GM10266 (cell line): ENCODE measurements at regions not wholly inside any gene's neighbourhood (a gene's known extent, or its start where the extent isn't known, plus 50 kb on each side); places are given as distances from the start of the nearest gene placed in this dataset.

Experiments
- DNase-seq: peaks from one replicate; pipeline ENCODE4 v3.0.0; 2012; ENCODE audit errors: extremely low spot score
- TF ChIP-seq, protein P1 (sequence below): IDR thresholded peaks from 2 replicates; pipeline ENCODE4 v1.5.1; 2012; ENCODE audit warnings: mild to moderate bottlenecking, low read depth; ENCODE audit not compliant: control insufficient read depth, insufficient read depth; ENCODE audit errors: missing control alignments

DNA sequence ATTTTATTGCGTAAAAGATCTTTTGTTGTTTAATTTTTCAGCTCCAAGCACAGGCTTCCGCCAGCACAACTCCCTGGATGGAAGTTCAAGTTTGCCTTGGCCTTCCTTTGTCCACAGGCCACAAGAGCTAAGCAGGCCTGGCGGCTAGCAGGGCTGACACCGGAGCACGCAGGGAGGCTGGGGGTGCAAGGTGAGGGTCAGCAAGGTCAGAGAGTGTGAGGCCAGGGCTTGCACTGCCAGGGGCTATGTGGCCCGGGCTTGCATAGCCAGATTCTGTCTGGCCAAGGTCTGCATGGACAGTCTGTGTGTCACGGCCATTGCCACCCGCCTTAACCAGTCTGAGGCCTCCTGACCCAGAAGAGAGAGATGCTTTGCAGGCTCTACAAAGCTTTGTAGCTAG lies 123.9 kb downstream of the BCOR start:
- no peak for DNase-seq
- TF ChIP-seq, protein P1, sequence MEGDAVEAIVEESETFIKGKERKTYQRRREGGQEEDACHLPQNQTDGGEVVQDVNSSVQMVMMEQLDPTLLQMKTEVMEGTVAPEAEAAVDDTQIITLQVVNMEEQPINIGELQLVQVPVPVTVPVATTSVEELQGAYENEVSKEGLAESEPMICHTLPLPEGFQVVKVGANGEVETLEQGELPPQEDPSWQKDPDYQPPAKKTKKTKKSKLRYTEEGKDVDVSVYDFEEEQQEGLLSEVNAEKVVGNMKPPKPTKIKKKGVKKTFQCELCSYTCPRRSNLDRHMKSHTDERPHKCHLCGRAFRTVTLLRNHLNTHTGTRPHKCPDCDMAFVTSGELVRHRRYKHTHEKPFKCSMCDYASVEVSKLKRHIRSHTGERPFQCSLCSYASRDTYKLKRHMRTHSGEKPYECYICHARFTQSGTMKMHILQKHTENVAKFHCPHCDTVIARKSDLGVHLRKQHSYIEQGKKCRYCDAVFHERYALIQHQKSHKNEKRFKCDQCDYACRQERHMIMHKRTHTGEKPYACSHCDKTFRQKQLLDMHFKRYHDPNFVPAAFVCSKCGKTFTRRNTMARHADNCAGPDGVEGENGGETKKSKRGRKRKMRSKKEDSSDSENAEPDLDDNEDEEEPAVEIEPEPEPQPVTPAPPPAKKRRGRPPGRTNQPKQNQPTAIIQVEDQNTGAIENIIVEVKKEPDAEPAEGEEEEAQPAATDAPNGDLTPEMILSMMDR, result no peak

DNA sequence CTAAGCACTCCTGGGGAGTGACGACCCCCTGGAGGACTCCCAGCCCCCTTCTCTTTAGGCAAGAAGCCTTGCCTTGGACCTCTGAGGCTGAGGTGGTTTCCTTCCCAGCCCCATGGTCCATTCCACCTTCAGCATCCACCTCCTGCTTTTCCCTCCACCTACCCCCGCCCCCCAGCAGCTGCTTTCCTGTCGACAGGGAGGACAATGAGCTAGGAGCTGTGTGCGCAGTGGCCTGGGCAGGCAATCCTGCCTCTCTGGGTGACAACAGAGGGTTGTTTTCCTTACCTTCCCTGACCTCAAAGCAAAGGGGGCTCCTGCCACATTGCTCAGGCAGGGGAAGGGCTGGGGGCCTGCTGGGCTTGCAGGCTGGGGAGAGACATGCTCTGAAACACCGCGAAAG lies 123.5 kb downstream of the BCOR start:
- TF ChIP-seq, protein P1, result no peak
- DNase-seq, result no peak

DNA sequence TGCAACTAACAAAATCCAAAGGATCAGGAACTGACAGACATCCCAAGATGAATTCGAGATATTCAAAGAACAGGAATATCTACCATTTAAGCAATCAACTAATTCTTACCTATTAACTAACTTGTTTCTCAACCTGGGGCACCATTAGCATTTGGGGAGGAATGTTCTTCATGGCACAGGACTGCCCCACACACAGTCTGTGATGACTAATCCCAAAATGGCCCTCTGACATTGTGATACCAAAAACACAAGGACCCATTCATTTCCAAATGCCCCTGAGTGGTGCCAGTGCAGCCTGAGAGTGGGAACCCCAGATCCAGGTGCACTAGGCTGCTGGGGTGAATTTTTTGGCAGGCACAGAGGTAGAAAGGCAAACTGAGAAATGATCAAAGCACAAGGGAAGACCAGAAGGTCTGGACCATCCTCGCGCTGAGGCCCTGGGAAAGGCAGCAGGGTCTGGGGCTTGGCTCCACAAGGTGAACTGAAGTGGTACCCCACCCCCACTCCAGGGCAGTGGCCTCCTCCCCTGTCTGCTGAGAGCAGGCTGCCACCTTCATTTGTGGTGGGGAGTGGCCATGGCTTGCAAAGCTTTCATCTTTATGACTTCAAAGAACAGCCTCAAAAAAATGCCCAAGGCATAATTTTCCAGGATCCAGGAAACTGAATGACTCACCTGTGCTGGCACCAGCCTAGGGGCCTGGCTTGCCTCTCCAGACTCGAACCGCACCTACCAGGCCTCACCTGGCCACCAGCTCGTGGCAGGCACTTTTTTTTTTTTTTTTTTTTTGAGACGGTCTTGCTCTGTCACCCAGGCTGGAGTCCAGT lies 122.4 kb downstream of the BCOR start:
- TF ChIP-seq, protein P1, result no peak
- DNase-seq, result no peak

DNA sequence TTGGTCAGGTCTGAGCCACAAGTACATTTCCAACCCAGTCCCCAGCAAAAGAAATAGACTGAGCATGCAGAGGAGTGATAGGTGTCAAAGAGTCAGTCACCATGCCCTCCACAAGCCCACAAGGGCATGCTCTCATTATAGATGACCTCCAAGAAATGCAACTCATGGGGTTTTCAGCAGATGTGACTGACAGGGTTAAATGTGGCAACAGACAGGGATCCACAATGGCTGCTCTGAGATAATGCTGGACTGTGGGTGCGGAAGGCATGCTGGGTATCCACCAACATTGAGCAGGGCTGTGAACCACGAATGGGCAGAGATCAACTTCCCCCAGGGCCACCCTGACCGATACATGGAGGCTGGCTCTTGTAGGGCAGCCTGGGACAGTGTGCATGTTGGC lies 115.8 kb downstream of the BCOR start:
- DNase-seq, result no peak
- TF ChIP-seq, protein P1, result no peak

DNA sequence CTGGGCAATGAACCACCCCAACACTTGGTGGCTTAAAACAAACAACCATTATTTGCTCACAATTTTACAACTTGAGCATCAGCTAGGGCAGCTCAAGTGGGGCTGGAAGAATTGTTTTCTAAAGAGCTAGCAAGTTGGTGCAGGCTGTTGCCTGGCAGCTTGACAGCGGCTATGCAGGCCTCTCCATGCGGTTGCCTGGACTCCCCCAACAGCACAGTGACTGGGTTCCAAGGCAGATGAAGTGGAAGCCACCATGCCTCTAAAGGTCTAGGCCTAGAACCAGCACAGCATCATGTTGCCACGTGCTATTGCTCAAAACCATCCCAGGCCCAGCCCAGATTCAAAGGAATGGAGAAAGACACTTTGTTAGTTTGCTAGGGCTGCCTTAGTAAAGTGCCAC lies 114.8 kb downstream of the BCOR start:
- TF ChIP-seq, protein P1, result no peak
- no peak for DNase-seq

DNA sequence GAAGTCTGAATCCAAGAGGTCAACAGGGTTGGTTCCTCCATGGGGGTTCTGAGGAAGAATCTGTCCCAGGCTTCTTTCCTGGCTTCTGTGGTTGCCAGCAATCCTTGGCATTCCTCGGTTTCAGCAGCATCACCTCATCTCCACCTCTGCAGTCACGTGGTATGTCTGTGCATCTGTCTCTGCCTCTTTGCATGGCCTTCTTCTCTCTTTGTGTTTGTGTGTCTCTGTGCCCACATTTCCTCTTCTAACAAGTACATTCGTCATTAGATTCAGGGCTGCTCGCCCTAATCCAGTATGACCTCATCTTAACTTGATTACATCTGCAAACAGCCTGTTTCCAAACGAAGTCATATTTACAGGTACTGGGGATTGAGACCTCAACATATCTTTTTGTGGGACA lies 114.0 kb downstream of the BCOR start:
- DNase-seq, result no peak
- TF ChIP-seq, protein P1, result no peak

DNA sequence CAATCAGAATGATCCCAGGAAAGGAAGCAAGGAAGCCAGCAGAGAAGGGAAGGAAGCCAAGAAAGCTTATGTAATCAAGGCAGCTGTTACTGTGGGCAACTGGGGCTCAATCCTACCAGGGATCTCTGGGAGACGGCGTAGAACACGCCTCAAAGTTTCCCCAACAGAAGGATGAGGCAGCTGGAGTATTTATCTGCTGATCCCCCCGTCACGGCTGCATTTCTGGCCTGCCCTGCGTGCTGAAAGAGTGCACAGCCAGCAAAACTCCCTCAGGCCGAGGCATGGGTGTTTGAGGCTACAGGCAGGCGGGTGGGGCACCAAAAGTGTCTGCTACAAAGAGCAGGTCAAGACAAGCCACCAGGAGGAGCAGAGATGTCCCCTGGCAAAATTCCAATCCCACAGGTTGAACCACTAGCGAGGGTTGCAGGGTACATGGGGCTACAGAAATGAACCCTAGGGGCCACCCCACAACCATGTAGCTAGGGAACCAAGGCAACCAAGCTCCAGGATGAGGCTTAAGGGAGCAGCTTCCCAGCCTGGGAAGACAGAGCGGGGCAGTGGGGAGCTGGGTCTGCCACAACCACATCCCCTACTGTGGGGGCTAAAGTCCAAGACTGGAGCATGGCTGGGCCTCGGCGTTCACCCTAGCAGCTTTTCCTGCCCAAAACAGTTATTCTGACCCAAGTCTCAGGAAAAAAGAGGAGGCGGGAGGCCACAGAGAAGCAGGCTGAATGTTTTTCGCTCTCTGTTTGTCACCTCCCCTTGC lies 113.4 kb downstream of the BCOR start:
- TF ChIP-seq, protein P1, result no peak
- DNase-seq, result no peak
